Dedifferentiated amniotic fluid mesenchymal stem cell (primary cell): ENCODE measurements at regions not wholly inside any gene's neighbourhood (a gene's known extent, or its start where the extent isn't known, plus 50 kb on each side); places are given as distances from the start of the nearest gene placed in this dataset.

Experiments
- DNase-seq: peaks from one replicate; pipeline ENCODE4 v3.0.0-alpha.2; 2016; ENCODE audit errors: extremely low spot score

- no peak for DNase-seq
Measured at GRCh38 chr15:31974154-31974794, 56.0 kb upstream of the CHRNA7 start.

GRCh38 chr15:31974855-31975829 is 55.2 kb upstream of the CHRNA7 start:
- DNase-seq = peak; percentile 27

GRCh38 chr15:31975830-31976229 is 54.5 kb upstream of the CHRNA7 start:
- no peak for DNase-seq

GRCh38 chr15:31977138-31977537 is 53.2 kb upstream of the CHRNA7 start:
- DNase-seq = no peak

GRCh38 chr15:31977812-31978661 is 52.3 kb upstream of the CHRNA7 start:
- DNase-seq = no peak
